ENCODE measurements at regions not wholly inside any gene's neighbourhood (a gene's known extent, or its start where the extent isn't known, plus 50 kb on each side); places are given as distances from the start of the nearest gene placed in this dataset.

- ChIA-PET CTCF (interaction anchor here (2.0 kb wide), 1 partner anchor 252 kb away, joined by 6 read pairs; no protein-coding TSS in a partner anchor), POLR2A (no interaction called here)
- no peak overlapping the region for H3K4me3 Mint-ChIP-seq
- peaks cover 11% of the 10 kb centered on the region for H3K4me1 Mint-ChIP-seq (ENCODE audit: low read depth)
- H3K27me3 Mint-ChIP-seq: peaks cover 6% of the 10 kb centered on the region
- no peaks in the 10 kb centered on the region for H3K36me3 Mint-ChIP-seq
- intact Hi-C loops (cut with micrococcal nuclease): loop anchor here (5.0 kb wide), 1 partner anchor 404 kb away; no protein-coding TSS in a partner anchor
- H3K27ac Mint-ChIP-seq: no peak overlapping the region
- no peak for DNase-seq
- peaks cover 4% of the 10 kb centered on the region for H3K9me3 Mint-ChIP-seq
Measured at GRCh38 chr20:57093766-57094165, 172.7 kb downstream of the BMP7 start.

GRCh38 chr20:57094252-57094891 lies 172.1 kb downstream of the BMP7 start:
- ChIA-PET POLR2A (no interaction called here), CTCF (interaction anchor here (2.0 kb wide), 1 partner anchor 251 kb away, joined by 6 read pairs; no protein-coding TSS in a partner anchor)
- Mint-ChIP-seq H3K27me3 (peaks cover 6% of the 10 kb centered on the region), H3K4me1 (ENCODE audit: low read depth) (peaks cover 11% of the 10 kb centered on the region), H3K4me3 (no peak overlapping the region), H3K9me3 (peaks cover 4% of the 10 kb centered on the region), H3K27ac (no peak overlapping the region), H3K36me3 (no peaks in the 10 kb centered on the region)
- DNase-seq: no peak
- intact Hi-C loops (cut with micrococcal nuclease): loop anchor here (5.0 kb wide), 1 partner anchor 403 kb away; no protein-coding TSS in a partner anchor

GRCh38 chr20:57094991-57095390 lies 171.4 kb downstream of the BMP7 start:
- no peak overlapping the region for H3K4me3 Mint-ChIP-seq
- H3K27me3 Mint-ChIP-seq: peaks cover 6% of the 10 kb centered on the region
- ChIA-PET POLR2A (no interaction called here), CTCF (interaction anchor here (2.0 kb wide), 1 partner anchor 250 kb away, joined by 6 read pairs; no protein-coding TSS in a partner anchor)
- no peaks in the 10 kb centered on the region for H3K36me3 Mint-ChIP-seq
- intact Hi-C loops (cut with micrococcal nuclease): loop anchor here (5.0 kb wide), 1 partner anchor 402 kb away; no protein-coding TSS in a partner anchor
- DNase-seq: no peak
- H3K27ac Mint-ChIP-seq: no peak overlapping the region
- H3K9me3 Mint-ChIP-seq: peaks cover 4% of the 10 kb centered on the region
- peaks cover 11% of the 10 kb centered on the region for H3K4me1 Mint-ChIP-seq (ENCODE audit: low read depth)

- Mint-ChIP-seq H3K27ac (no peak overlapping the region), H3K4me1 (ENCODE audit: low read depth) (peaks cover 11% of the 10 kb centered on the region), H3K27me3 (peaks cover 6% of the 10 kb centered on the region), H3K9me3 (peaks cover 4% of the 10 kb centered on the region), H3K4me3 (no peak overlapping the region), H3K36me3 (no peaks in the 10 kb centered on the region)
- POLR2A ChIA-PET: no interaction called here
- CTCF ChIA-PET: interaction anchor here (2.0 kb wide), 1 partner anchor 250 kb away, joined by 6 read pairs; no protein-coding TSS in a partner anchor
- intact Hi-C loops (cut with micrococcal nuclease): no loop called here
- no peak for DNase-seq
Measured at GRCh38 chr20:57095426-57095825, 171.0 kb downstream of the BMP7 start.

GRCh38 chr20:57097245-57097915 lies 169.1 kb downstream of the BMP7 start:
- Mint-ChIP-seq H3K36me3 (no peaks in the 10 kb centered on the region), H3K9me3 (no peaks in the 10 kb centered on the region), H3K27ac (no peak overlapping the region), H3K4me3 (no peak overlapping the region), H3K27me3 (peaks cover 3% of the 10 kb centered on the region), H3K4me1 (ENCODE audit: low read depth) (peaks cover under 1% of the 10 kb centered on the region)
- DNase-seq: no peak
- POLR2A ChIA-PET: no interaction called here
- CTCF ChIA-PET: interaction anchor here (0.7 kb wide), 1 partner anchor 237 kb away, joined by 3 read pairs; no protein-coding TSS in a partner anchor
- intact Hi-C loops (cut with micrococcal nuclease): no loop called here

- intact Hi-C loops (cut with micrococcal nuclease): no loop called here
- Mint-ChIP-seq H3K4me3 (no peak overlapping the region), H3K27ac (no peak overlapping the region), H3K9me3 (no peaks in the 10 kb centered on the region), H3K27me3 (peaks cover 1% of the 10 kb centered on the region), H3K4me1 (ENCODE audit: low read depth) (no peaks in the 10 kb centered on the region), H3K36me3 (no peaks in the 10 kb centered on the region)
- POLR2A ChIA-PET: no interaction called here
- no peak for DNase-seq
- CTCF ChIA-PET: interaction anchor here (1.5 kb wide), 1 partner anchor 12 kb away, joined by 5 read pairs; no protein-coding TSS in a partner anchor
Measured at GRCh38 chr20:57102160-57102559, 164.3 kb downstream of the BMP7 start.

- DNase-seq: no peak
- H3K4me1 Mint-ChIP-seq (ENCODE audit: low read depth): no peaks in the 10 kb centered on the region
- intact Hi-C loops (cut with micrococcal nuclease): no loop called here
- H3K36me3 Mint-ChIP-seq: no peaks in the 10 kb centered on the region
- CTCF ChIA-PET: interaction anchor here (1.5 kb wide), 1 partner anchor 13 kb away, joined by 5 read pairs; no protein-coding TSS in a partner anchor
- no peaks in the 10 kb centered on the region for H3K9me3 Mint-ChIP-seq
- peaks cover 1% of the 10 kb centered on the region for H3K27me3 Mint-ChIP-seq
- POLR2A ChIA-PET: no interaction called here
- no peak overlapping the region for H3K4me3 Mint-ChIP-seq
- no peak overlapping the region for H3K27ac Mint-ChIP-seq
Measured at GRCh38 chr20:57102566-57102965, 163.9 kb downstream of the BMP7 start.

- Mint-ChIP-seq H3K27ac (no peak overlapping the region), H3K27me3 (peaks cover 1% of the 10 kb centered on the region)
Measured at GRCh38 chr20:57103146-57103800, 163.2 kb downstream of the BMP7 start.

GRCh38 chr20:57104113-57104512 lies 162.3 kb downstream of the BMP7 start:
- DNase-seq: no peak
- CTCF ChIA-PET: no interaction called here
- Mint-ChIP-seq H3K27ac (no peak overlapping the region), H3K4me3 (no peak overlapping the region), H3K36me3 (no peaks in the 10 kb centered on the region), H3K27me3 (peaks cover 1% of the 10 kb centered on the region), H3K4me1 (ENCODE audit: low read depth) (no peaks in the 10 kb centered on the region), H3K9me3 (no peaks in the 10 kb centered on the region)
- intact Hi-C loops (cut with micrococcal nuclease): no loop called here
- POLR2A ChIA-PET: no interaction called here

More at GRCh38 chr20:57103146-57103800, 163.2 kb downstream of the BMP7 start:
- intact Hi-C loops (cut with micrococcal nuclease): no loop called here
- no peaks in the 10 kb centered on the region for H3K9me3 Mint-ChIP-seq
- no peak for DNase-seq
- ChIA-PET CTCF (interaction anchor here (1.5 kb wide), 1 partner anchor 13 kb away, joined by 5 read pairs; no protein-coding TSS in a partner anchor), POLR2A (no interaction called here)
- H3K4me3 Mint-ChIP-seq: no peak overlapping the region
- H3K4me1 Mint-ChIP-seq (ENCODE audit: low read depth): no peaks in the 10 kb centered on the region
- H3K36me3 Mint-ChIP-seq: no peaks in the 10 kb centered on the region

GRCh38 chr20:57104651-57105204 lies 161.7 kb downstream of the BMP7 start:
- intact Hi-C loops (cut with micrococcal nuclease): no loop called here
- no peak overlapping the region for H3K4me3 Mint-ChIP-seq
- no peaks in the 10 kb centered on the region for H3K9me3 Mint-ChIP-seq
- ChIA-PET POLR2A (no interaction called here), CTCF (no interaction called here)
- H3K27me3 Mint-ChIP-seq: peaks cover 1% of the 10 kb centered on the region
- no peaks in the 10 kb centered on the region for H3K4me1 Mint-ChIP-seq (ENCODE audit: low read depth)
- no peak overlapping the region for H3K27ac Mint-ChIP-seq
- DNase-seq: no peak
- no peaks in the 10 kb centered on the region for H3K36me3 Mint-ChIP-seq

GRCh38 chr20:57106030-57106682 lies 160.3 kb downstream of the BMP7 start:
- no peak overlapping the region for H3K4me3 Mint-ChIP-seq
- no peaks in the 10 kb centered on the region for H3K36me3 Mint-ChIP-seq
- H3K9me3 Mint-ChIP-seq: no peaks in the 10 kb centered on the region
- H3K4me1 Mint-ChIP-seq (ENCODE audit: low read depth): no peaks in the 10 kb centered on the region
- CTCF ChIA-PET: no interaction called here
- no peak for DNase-seq
- POLR2A ChIA-PET: no interaction called here
- no peak overlapping the region for H3K27ac Mint-ChIP-seq
- intact Hi-C loops (cut with micrococcal nuclease): no loop called here
- peaks cover 1% of the 10 kb centered on the region for H3K27me3 Mint-ChIP-seq

GRCh38 chr20:57106692-57107091 lies 159.7 kb downstream of the BMP7 start:
- CTCF ChIA-PET: no interaction called here

More at GRCh38 chr20:57106692-57107091, 159.7 kb downstream of the BMP7 start:
- Mint-ChIP-seq H3K27ac (no peak overlapping the region), H3K36me3 (no peaks in the 10 kb centered on the region), H3K9me3 (no peaks in the 10 kb centered on the region), H3K4me3 (no peak overlapping the region), H3K27me3 (peaks cover 1% of the 10 kb centered on the region), H3K4me1 (ENCODE audit: low read depth) (no peaks in the 10 kb centered on the region)
- POLR2A ChIA-PET: no interaction called here
- DNase-seq: no peak
- intact Hi-C loops (cut with micrococcal nuclease): no loop called here

Measured in activated CD4-positive, alpha-beta memory T cell treated with anti-CD3 and anti-CD28 coated beads for 36 hours (primary cell).